ENCODE measurements at regions not wholly inside any gene's neighbourhood (a gene's known extent, or its start where the extent isn't known, plus 50 kb on each side); places are given as distances from the start of the nearest gene placed in this dataset.

- DNase-seq (ENCODE audit: extremely low read depth, low read depth, low spot score): no peak
Measured at GRCh38 chr13:56283262-56283828, 857.4 kb upstream of the PRR20A start.

- no peak for DNase-seq (ENCODE audit: extremely low read depth, low read depth, low spot score)
Measured at GRCh38 chr13:56299650-56300049, 841.1 kb upstream of the PRR20A start.

GRCh38 chr13:56314765-56315164 is 826.0 kb upstream of the PRR20A start:
- DNase-seq (ENCODE audit: extremely low read depth, low read depth, low spot score): no peak

GRCh38 chr13:56317841-56318240 is 822.9 kb upstream of the PRR20A start:
- no peak for DNase-seq (ENCODE audit: extremely low read depth, low read depth, low spot score)

GRCh38 chr13:56332671-56333070 is 808.0 kb upstream of the PRR20A start:
- DNase-seq (ENCODE audit: extremely low read depth, low read depth, low spot score): no peak

GRCh38 chr13:56335775-56336174 is 804.9 kb upstream of the PRR20A start:
- no peak for DNase-seq (ENCODE audit: extremely low read depth, low read depth, low spot score)

GRCh38 chr13:56338421-56338820 is 802.3 kb upstream of the PRR20A start:
- no peak for DNase-seq (ENCODE audit: extremely low read depth, low read depth, low spot score)

GRCh38 chr13:56347014-56347413 is 793.7 kb upstream of the PRR20A start:
- DNase-seq (ENCODE audit: extremely low read depth, low read depth, low spot score): no peak

GRCh38 chr13:56349866-56350265 is 790.9 kb upstream of the PRR20A start:
- DNase-seq (ENCODE audit: extremely low read depth, low read depth, low spot score): no peak

GRCh38 chr13:56351041-56351440 is 789.7 kb upstream of the PRR20A start:
- no peak for DNase-seq (ENCODE audit: extremely low read depth, low read depth, low spot score)

- DNase-seq (ENCODE audit: extremely low read depth, low read depth, low spot score): no peak
Measured at GRCh38 chr13:56352361-56352760, 788.4 kb upstream of the PRR20A start.

GRCh38 chr13:56352901-56353300 is 787.8 kb upstream of the PRR20A start:
- DNase-seq (ENCODE audit: extremely low read depth, low read depth, low spot score): no peak

- no peak for DNase-seq (ENCODE audit: extremely low read depth, low read depth, low spot score)
Measured at GRCh38 chr13:56356690-56357089, 784.0 kb upstream of the PRR20A start.

- no peak for DNase-seq (ENCODE audit: extremely low read depth, low read depth, low spot score)
Measured at GRCh38 chr13:56378566-56378965, 762.2 kb upstream of the PRR20A start.

GRCh38 chr13:56393549-56393948 is 747.2 kb upstream of the PRR20A start:
- no peak for DNase-seq (ENCODE audit: extremely low read depth, low read depth, low spot score)

- no peak for DNase-seq (ENCODE audit: extremely low read depth, low read depth, low spot score)
Measured at GRCh38 chr13:56396318-56396717, 744.4 kb upstream of the PRR20A start.

- DNase-seq (ENCODE audit: extremely low read depth, low read depth, low spot score): no peak
Measured at GRCh38 chr13:56400774-56401173, 739.9 kb upstream of the PRR20A start.

- DNase-seq (ENCODE audit: extremely low read depth, low read depth, low spot score): no peak
Measured at GRCh38 chr13:56412856-56413255, 727.9 kb upstream of the PRR20A start.

- no peak for DNase-seq (ENCODE audit: extremely low read depth, low read depth, low spot score)
Measured at GRCh38 chr13:56424246-56424645, 716.5 kb upstream of the PRR20A start.

- no peak for DNase-seq (ENCODE audit: extremely low read depth, low read depth, low spot score)
Measured at GRCh38 chr13:56457535-56458190, 683.1 kb upstream of the PRR20A start.

GRCh38 chr13:56459286-56459685 is 681.4 kb upstream of the PRR20A start:
- no peak for DNase-seq (ENCODE audit: extremely low read depth, low read depth, low spot score)

GRCh38 chr13:56501750-56502149 is 639.0 kb upstream of the PRR20A start:
- no peak for DNase-seq (ENCODE audit: extremely low read depth, low read depth, low spot score)

- no peak for DNase-seq (ENCODE audit: extremely low read depth, low read depth, low spot score)
Measured at GRCh38 chr13:56510836-56511235, 629.9 kb upstream of the PRR20A start.
